Activated naive CD4-positive, alpha-beta T cell (primary cell): ENCODE measurements at regions not wholly inside any gene's neighbourhood (a gene's known extent, or its start where the extent isn't known, plus 50 kb on each side); places are given as distances from the start of the nearest gene placed in this dataset.

ENCODE experiments used
- DNase-seq, 4 experiments: peaks; one replicate each; lab custom pipeline; 2025; lab: John Stamatoyannopoulos, UW

- DNase-seq = no peak
These were observed 133.8 kb upstream of the PKDCC start for GRCh38 chr2:41913921-41914609.

GRCh38 chr2:41914936-41915335, 132.9 kb upstream of the PKDCC start:
- no peak for DNase-seq

- DNase-seq = no peak
These were observed 131.6 kb upstream of the PKDCC start for GRCh38 chr2:41916177-41916576.

- no peak for DNase-seq
These were observed 130.2 kb upstream of the PKDCC start for GRCh38 chr2:41917587-41917986.

GRCh38 chr2:41919135-41919534, 128.7 kb upstream of the PKDCC start:
- DNase-seq = no peak

- no peak for DNase-seq
These were observed 127.6 kb upstream of the PKDCC start for GRCh38 chr2:41920181-41920580.

- no peak for DNase-seq
These were observed 127.0 kb upstream of the PKDCC start for GRCh38 chr2:41920812-41921211.

- no peak for DNase-seq
These were observed 125.6 kb upstream of the PKDCC start for GRCh38 chr2:41922177-41922576.

- no peak for DNase-seq
These were observed 124.5 kb upstream of the PKDCC start for GRCh38 chr2:41923156-41923786.

GRCh38 chr2:41924024-41924423, 123.8 kb upstream of the PKDCC start:
- DNase-seq = no peak

- no peak for DNase-seq
These were observed 123.0 kb upstream of the PKDCC start for GRCh38 chr2:41924709-41925408.

- DNase-seq = no peak
These were observed 122.1 kb upstream of the PKDCC start for GRCh38 chr2:41925712-41926111.

GRCh38 chr2:41926614-41927580, 120.9 kb upstream of the PKDCC start:
- DNase-seq = no peak

GRCh38 chr2:41927581-41928264, 120.1 kb upstream of the PKDCC start:
- no peak for DNase-seq

- DNase-seq = no peak
These were observed 119.3 kb upstream of the PKDCC start for GRCh38 chr2:41928526-41928925.

- no peak for DNase-seq
These were observed 116.8 kb upstream of the PKDCC start for GRCh38 chr2:41930807-41931566.

- no peak for DNase-seq
These were observed 115.4 kb upstream of the PKDCC start for GRCh38 chr2:41932241-41933045.

GRCh38 chr2:41933046-41933420, 114.8 kb upstream of the PKDCC start:
- DNase-seq = no peak

- DNase-seq = no peak
These were observed 114.1 kb upstream of the PKDCC start for GRCh38 chr2:41933585-41934320.
